ENCODE measurements at regions not wholly inside any gene's neighbourhood (a gene's known extent, or its start where the extent isn't known, plus 50 kb on each side); places are given as distances from the start of the nearest gene placed in this dataset.

GRCh38 chr6:145257704-145258103, 477.6 kb downstream of the EPM2A start:
- H3K9me3 ChIP-seq, result no peaks in the 10 kb centered on the region
- H3K36me3 ChIP-seq, result no peaks in the 10 kb centered on the region
- H3K27ac ChIP-seq, result no peak overlapping the region
- no peaks in the 10 kb centered on the region for H3K27me3 ChIP-seq
- H3K4me3 ChIP-seq, result no peak overlapping the region
- DNase-seq (ENCODE audit: low spot score), result no peak
- no peak for TF ChIP-seq CTCF (IDR thresholded peaks at IDR 0.05)
- no peaks in the 10 kb centered on the region for H3K4me1 ChIP-seq

GRCh38 chr6:145258122-145258521, 477.2 kb downstream of the EPM2A start:
- no peaks in the 10 kb centered on the region for H3K4me1 ChIP-seq
- H3K9me3 ChIP-seq, result no peaks in the 10 kb centered on the region
- H3K27ac ChIP-seq, result no peak overlapping the region
- H3K27me3 ChIP-seq, result no peaks in the 10 kb centered on the region
- TF ChIP-seq CTCF (IDR thresholded peaks at IDR 0.05), result no peak
- no peak for DNase-seq (ENCODE audit: low spot score)
- H3K4me3 ChIP-seq, result no peak overlapping the region
- H3K36me3 ChIP-seq, result no peaks in the 10 kb centered on the region

GRCh38 chr6:145260484-145261175, 474.7 kb downstream of the EPM2A start:
- DNase-seq (ENCODE audit: low spot score), result no peak
- Histone ChIP-seq H3K4me1 (no peaks in the 10 kb centered on the region), H3K27ac (no peak overlapping the region), H3K9me3 (no peaks in the 10 kb centered on the region), H3K27me3 (no peaks in the 10 kb centered on the region), H3K36me3 (no peaks in the 10 kb centered on the region), H3K4me3 (no peak overlapping the region)
- no peak for TF ChIP-seq CTCF (IDR thresholded peaks at IDR 0.05)

- H3K27me3 ChIP-seq, result no peaks in the 10 kb centered on the region
- no peaks in the 10 kb centered on the region for H3K36me3 ChIP-seq
- H3K4me1 ChIP-seq, result no peaks in the 10 kb centered on the region
- H3K27ac ChIP-seq, result no peak overlapping the region
- no peaks in the 10 kb centered on the region for H3K9me3 ChIP-seq
- no peak for DNase-seq (ENCODE audit: low spot score)
- TF ChIP-seq CTCF (IDR thresholded peaks at IDR 0.05), result no peak
- H3K4me3 ChIP-seq, result no peak overlapping the region
Measured at GRCh38 chr6:145261758-145262157, 473.6 kb downstream of the EPM2A start.

GRCh38 chr6:145262771-145263170, 472.5 kb downstream of the EPM2A start:
- no peaks in the 10 kb centered on the region for H3K9me3 ChIP-seq
- H3K27ac ChIP-seq, result no peak overlapping the region
- no peaks in the 10 kb centered on the region for H3K27me3 ChIP-seq
- DNase-seq (ENCODE audit: low spot score), result no peak
- H3K4me1 ChIP-seq, result no peaks in the 10 kb centered on the region
- H3K4me3 ChIP-seq, result no peak overlapping the region
- no peaks in the 10 kb centered on the region for H3K36me3 ChIP-seq
- TF ChIP-seq CTCF (IDR thresholded peaks at IDR 0.05), result no peak

- H3K27me3 ChIP-seq, result no peaks in the 10 kb centered on the region
- no peaks in the 10 kb centered on the region for H3K36me3 ChIP-seq
- no peak overlapping the region for H3K27ac ChIP-seq
- no peak for DNase-seq (ENCODE audit: low spot score)
- H3K9me3 ChIP-seq, result no peaks in the 10 kb centered on the region
- H3K4me3 ChIP-seq, result no peak overlapping the region
- no peaks in the 10 kb centered on the region for H3K4me1 ChIP-seq
- TF ChIP-seq CTCF (IDR thresholded peaks at IDR 0.05), result no peak
Measured at GRCh38 chr6:145263778-145264211, 471.5 kb downstream of the EPM2A start.
